Urothelium cell line (cell line): ENCODE measurements at regions not wholly inside any gene's neighbourhood (a gene's known extent, or its start where the extent isn't known, plus 50 kb on each side); places are given as distances from the start of the nearest gene placed in this dataset.
A peak's percentile ranks its signal among the peaks of the same experiment; 100 is the strongest.
"Not testable (repeated sequence)": the region's sequence is repeated elsewhere in the genome, so short reads cannot be mapped to it uniquely, and the experiment has no call there.

ENCODE experiments used
- DNase-seq: peaks from one replicate; pipeline ENCODE4 v3.0.0; 2011; ENCODE audit warnings: low spot score, mixed read lengths
- FAIRE-seq: peaks from 2 replicates; lab custom pipeline; 2011; peaks lifted over from hg19 to GRCh38; lab: Jason Lieb, UNC

DNA sequence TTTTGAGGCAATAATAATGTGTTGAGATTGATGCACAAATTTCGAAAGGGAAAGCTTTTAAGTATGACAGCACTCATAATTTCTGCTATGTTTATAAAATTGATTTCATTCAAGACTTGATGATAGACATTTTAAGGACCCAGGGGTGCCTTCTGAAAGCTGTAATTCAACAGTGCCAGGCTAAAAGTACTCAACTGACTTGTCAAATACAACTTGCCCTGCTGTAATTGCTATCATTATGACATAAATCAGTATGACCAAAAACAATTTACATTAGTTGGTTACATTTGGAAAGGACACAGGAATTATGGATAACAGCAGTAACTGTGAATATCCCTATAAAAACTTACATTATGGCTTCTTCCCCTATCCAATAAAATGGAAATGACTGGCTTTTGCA lies 178.9 kb downstream of the MMUT start:
- DNase-seq (no peak), FAIRE-seq (no peak)

DNA sequence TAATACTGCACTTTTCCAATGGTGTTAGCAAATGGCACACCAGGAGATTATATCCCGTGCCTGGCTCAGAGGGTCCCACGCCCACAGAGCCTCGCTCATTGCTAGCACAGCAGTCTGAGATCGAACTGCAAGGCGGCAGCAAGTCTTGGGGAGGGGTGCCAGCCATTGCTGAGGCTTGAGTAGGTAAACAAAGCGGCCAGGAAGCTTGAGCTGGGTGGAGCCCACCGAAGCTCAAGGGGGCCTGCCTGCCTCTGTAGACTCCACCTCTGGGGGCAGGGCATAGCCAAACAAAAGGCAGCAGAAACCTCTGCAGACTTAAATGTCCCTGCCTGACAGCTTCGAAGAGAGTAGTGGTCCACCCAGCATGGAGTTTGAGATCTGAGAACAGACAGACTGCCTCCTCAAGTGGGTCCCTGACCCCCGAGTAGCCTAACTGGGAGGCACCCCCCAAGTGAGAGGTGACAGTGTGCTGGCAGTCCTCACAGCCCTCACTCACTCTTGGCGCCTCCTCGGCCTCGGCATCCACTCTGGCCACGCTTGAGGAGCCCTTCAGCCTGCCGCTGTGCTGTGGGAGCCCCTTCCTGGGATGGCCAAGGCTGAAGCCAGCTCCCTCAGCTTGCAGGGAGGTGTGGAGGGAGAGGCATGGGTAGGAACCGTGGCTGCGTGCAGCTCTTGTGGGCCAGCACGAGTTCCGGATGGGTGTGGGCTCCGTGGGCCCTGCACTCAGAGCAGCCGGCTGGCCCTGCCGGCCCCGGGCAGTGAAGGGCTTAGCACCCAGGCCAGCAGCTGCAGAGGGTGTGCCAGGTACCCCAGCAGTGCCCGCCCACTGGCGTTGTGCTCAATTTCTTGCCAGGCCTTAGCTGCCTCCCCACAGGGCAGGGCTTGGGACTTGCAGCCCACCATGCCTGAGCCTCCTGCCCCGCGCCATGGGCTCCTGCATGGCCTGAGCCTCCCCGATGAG lies 188.0 kb downstream of the MMUT start:
- DNase-seq, FAIRE-seq: not testable (repeated sequence)

DNA sequence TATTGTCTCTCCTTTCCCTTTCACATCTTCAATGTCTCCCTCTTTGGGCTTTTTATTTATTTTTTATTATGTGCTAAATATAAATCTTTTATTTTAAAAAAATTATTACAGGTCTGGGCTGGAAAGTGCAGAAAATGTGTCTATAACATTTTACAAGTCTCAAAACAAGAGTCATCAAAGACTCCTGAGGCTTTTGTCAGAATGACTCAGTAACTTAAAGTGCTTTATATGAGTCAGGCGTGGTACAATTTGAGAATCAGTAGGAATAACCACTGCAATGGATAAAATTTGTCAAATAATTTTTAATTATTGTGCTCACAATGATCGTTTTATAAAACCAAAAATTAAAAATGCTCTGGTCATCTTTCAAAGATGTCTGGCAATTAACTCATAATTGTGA lies 193.9 kb downstream of the MMUT start:
- FAIRE-seq: no peak

DNA sequence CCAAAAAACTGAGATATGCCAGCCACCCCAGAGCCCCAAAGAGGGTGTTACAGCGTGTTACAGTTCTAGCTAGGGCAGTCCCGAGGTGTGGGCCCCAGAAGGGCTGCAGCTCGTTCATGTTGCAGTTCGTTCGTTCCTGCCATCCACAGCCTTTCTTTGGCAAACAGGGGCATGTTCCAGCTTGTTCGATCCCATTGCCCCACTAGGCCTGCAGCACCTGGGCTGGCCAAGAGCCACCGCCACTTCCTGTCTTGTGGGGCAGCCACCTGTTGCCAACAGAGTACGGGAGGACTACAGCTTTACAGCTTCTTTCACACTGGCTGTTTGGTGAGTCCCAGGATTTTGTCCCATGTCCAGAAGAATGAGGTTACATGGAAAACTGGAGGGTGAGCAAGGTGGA lies 198.1 kb downstream of the MMUT start:
- peak; percentile 20 for DNase-seq
- FAIRE-seq: no peak

More for the DNA sequence above, 193.9 kb downstream of the MMUT start:
- peak; percentile 13 for DNase-seq

DNA sequence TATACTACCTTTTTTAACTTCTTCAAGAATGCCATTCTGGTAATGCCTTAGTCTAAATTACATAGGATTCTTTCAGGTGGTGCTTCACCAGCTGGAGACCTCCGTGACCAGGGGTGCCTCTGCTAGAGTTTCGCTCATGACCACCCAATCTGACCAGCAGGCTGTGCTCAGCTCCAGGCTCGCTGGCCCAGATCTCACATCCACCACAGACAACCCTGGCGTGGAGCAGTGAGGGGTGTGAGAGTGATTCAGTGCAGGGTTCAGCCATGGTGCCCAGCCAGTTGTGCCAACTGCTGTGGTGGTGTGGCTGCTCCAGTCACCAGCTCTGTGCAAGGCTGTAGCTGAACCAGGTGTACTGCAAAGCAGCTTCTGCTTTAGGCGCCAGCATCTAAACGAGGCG lies 198.6 kb downstream of the MMUT start:
- FAIRE-seq (no peak), DNase-seq (no peak)

DNA sequence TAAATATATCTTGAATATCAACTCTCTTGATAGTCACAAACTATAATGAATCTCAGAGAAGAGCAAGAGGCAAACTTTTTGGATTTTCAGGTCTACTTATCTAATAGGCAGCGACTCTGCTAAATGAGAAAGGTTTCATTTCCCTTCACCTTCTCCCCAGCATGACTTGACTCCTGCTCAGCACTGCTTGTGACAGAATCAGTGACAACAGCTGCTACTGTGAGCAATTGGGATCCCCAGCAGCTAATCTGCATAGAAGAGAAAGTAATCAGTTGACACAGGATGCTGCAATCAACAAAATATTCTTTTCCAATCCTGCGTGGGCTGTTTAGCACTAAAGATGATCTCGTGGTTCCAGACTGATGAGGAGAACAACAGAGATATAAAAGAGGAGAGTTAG lies 205.5 kb downstream of the MMUT start:
- DNase-seq: no peak
- FAIRE-seq: no peak

DNA sequence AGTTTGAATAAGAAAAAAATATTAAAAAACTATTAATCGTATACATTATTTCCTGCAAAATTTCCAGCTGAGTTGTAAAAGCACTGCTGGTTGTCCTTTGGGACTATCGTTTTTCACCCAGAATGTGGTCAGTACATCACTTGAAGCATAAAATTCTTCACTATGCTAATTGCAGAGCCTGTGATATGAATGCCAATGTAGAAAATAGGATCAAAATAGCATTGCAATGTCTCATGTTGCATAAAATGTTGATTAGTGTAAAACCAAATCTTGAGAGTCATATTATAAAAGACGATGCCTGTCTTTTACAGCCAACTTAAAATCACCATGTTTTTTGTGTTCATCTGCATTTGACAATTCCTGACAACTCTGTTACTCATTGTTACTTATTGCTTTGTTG lies 207.7 kb downstream of the MMUT start:
- DNase-seq (no peak), FAIRE-seq (no peak)

DNA sequence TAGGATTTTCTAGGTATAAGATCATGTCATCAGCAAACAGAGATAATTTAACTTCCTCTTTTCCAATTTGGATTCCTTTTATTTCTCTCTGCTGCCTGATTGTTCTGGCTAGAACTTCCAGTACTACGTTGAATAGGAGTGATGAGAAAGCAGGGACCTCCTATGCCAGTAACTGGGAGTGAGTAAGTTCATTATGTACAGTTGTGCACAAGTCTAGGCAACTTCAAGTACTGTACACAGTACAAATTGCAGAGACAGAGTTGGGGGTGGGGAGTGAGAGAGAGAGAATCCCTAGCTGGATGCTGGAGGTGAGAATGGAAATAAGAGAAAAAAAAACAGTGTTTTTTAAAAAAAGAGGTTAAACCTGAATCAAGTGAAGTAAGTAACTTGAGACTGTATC lies 210.2 kb downstream of the MMUT start:
- FAIRE-seq (no peak), DNase-seq (no peak)

DNA sequence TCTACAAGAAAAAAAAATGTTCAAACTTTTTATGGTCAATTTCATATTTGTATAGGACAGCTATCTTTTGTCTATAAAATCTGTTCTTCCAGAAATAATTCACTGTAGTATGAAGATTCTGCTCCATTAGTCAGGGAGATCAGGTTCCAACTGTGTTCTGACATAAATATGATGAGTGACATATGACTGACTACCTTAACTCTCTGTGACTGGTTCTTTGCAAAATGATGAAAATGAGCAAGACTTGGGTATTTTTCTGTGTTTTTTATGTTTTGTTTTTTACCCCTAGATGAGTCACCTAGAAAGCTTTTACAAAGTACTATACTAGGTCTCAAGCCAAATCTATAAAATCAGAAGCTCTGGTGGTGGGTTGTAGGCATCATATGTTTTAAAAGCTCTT lies 229.6 kb downstream of the MMUT start:
- no peak for FAIRE-seq
- DNase-seq: no peak

DNA sequence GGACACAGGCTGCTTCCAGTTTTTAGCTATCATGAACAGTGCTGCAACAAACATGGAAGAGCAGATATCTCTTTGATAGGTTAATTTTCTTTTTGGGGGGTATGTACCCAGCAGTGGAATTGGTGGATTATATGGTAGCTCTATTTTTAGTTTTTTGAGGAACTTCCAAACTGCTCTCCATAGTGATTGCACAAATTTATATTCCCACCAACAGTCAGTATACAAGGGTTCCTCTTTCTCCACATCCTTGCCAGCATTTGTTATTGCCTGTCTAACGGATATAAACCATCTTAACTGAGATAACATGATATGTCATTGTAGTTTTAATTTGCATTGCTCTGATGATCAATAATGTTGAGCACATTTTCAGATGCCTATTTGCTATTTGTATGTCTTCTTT lies 237.6 kb downstream of the MMUT start:
- FAIRE-seq (no peak), DNase-seq (no peak)

DNA sequence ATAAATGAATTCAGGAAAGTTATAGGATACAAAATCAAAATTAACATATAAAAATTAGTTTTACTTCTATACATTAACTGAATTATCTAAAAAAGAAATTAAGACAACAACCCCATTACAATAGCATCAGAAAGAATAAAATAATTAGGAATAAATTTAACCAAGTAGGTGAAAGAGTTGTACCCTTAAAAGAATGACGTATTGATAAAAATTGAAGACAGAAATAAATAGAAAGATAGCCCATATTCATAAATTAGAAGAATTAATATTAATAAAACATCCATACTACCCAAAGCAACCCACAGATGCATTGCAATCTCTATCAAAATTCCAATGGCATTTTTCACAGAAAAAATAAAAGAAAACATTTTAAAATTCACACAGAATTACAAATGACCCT lies 242.8 kb downstream of the MMUT start:
- DNase-seq: no peak
- no peak for FAIRE-seq

DNA sequence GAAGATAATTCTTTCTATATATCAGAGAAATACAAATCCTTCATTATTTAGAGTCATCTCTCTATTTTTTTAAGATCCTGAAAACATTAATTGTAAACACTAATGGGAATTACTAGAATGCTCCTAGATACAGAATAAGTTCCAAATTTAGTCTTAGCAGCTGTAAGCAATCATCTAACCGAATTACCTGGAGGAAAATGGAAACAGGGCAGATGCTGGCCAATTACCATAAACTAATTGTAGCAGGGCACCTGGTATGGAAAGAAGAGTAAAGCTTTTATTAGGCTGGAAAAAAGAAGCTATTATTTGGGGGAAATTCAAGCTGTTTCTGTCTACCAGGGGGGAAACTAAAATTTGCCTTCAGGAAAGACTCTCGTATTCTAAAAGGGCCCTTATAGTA lies 257.5 kb downstream of the MMUT start:
- FAIRE-seq: no peak
- no peak for DNase-seq

DNA sequence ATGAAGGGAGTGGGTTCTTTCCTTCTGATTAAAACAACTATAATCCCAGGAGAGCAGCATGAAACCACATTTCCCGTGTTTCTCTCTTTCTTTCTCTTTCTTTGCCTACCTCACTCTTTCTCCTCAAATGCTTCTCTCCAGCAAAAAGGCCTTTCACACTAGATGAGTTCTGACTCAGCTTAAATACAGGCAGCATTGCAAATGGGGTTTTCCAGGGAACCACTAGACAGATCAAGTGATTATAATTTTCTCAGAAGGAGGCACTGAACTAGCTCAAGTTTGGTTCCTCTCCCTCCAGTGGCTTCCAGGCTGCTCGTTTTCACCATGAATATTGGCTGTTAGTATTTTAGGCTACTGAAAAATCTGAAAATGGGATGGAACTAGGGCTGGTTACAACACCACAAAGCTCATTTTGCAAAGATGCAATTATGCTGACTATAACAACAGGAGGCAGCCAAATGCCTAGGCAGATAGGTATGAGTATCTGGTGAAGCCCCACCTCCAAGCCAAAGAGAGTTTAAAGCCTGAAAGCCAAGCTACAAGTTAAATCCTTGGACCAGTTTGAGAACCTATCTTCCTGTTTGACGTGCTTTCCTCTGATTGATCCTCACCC lies 260.0 kb downstream of the MMUT start:
- FAIRE-seq (peak; percentile 5), DNase-seq (no peak)

DNA sequence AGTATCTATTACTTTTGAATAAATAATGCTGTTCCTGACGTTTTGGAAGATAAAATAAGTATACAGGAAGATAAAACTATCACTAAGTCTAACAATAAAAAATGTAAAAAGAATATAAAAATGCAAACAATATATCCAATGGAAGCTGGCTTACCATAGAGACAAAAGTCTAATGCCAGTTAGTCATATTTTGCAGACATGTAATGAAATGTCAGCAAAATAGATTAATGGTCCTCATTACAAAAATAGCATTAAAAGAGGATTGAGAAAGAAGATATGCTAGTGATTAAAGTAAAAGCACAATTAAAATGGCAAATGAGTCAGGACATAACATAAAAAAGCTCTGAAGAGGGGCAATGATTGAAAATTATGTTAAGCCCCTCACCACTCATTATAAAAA lies 265.0 kb downstream of the MMUT start:
- DNase-seq (no peak), FAIRE-seq (no peak)

DNA sequence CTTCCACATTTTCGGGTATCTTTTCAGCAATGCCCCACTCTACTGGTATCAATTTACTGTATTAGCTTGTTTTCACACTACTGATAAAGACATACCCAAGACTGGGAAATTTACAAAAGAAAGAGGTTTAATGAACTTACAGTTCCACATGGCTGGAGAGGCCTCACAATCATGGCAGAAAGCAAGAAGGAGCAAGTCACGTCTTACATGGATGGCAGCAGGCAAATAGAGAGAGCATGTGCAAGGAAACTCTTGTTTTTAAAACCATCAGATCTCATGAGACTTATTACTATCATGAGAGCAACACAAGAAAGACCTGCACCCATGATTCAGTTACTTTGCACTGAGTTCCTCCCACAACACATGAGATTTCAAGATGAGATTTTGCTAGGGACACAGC lies 300.7 kb downstream of the MMUT start:
- not testable (repeated sequence) for DNase-seq, FAIRE-seq

DNA sequence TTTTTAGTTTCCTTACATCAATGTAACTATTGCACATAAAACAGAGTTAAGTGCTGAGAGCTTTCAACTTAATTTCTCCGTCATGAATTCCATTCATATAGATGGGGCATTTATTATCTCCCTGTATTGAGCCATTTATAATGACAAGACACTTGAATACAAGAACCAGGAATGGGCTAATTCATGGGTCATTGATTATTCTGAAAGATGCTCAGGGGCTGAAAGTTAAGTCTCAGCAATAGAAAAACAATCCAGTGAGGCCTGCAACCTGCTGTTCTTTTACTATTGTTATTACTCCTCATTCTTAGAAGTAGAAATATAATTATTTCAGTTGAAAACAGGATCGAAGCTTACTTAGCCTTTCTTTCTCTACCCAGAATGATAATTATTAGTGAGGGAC lies 307.7 kb downstream of the MMUT start:
- DNase-seq: no peak
- no peak for FAIRE-seq

DNA sequence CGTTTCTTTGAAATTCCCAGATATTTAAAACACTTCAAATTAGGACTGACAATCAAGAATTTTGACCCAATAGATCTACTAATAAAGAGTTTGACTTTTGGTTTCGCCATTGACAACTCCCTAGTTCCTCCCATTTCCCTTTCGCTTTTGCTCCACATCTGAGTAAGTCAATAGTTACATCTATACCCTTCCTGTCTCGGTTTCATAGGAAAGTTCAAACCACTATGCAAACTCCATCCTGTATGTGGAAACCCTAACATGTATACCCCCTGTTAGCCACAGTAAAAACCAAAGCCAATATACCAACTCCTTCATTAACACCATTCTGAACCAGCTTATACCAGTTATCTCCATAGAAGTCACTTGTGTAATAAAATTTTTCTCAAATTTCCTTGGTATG lies 311.1 kb downstream of the MMUT start:
- no peak for FAIRE-seq

DNA sequence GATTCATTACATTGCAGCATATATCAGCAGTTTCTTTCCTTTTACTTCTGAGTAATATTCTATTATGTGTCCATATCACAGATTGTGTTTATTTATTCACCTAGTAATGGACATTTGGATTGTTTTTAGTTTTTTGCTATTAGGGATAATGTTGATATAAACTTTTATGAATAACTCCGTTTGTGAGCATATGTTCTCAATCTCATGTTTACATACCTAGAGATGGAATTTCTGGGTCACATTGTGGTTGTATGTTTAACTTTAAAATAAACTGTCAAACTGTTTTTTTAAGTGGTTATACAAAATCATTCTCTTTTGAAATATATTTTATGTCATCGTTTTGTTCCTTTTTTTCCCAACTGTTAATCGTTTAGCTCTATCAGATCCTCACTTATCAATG lies 311.6 kb downstream of the MMUT start:
- no peak for FAIRE-seq

More for the DNA sequence above, 311.1 kb downstream of the MMUT start:
- no peak for DNase-seq

DNA sequence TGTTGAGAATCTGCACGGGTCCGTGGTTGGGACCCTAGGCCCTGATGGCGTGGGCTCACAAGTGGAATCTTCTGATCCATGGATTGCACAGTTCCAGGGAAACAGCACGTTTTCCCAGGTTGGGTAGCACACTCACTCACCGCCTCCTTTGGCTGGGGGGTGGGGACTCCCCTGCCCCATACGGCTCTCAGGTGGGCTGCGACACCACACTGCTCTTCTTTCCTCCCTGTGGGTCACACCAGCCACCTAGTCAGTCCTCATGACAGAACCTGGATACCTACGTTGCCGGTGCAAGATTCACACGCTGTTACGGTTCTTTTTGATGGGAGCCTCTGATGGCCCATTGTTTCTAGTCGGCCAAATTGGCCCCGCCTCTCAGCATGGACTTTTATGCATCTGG lies 312.0 kb downstream of the MMUT start:
- no peak for FAIRE-seq
- DNase-seq: no peak

More for the DNA sequence above, 311.6 kb downstream of the MMUT start:
- DNase-seq: no peak

DNA sequence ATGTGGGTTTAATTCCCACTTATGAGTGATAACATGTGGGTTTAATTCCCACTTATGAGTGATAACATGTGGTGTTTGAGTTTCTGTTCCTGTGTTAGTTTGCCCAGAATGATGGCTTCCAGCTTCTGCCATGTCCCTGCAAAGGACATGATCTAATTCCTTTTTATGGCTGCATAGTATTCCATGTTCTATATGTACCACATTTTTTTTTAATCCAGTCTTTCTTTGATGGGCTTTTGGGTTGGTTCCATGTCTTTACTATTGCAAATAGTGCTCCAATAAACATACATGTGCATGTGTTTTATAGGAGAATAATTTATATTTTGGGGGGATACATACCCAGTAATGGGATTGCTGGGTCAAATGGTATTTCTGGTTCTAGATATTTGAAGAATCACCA lies 317.8 kb downstream of the MMUT start:
- FAIRE-seq (no peak), DNase-seq (no peak)

DNA sequence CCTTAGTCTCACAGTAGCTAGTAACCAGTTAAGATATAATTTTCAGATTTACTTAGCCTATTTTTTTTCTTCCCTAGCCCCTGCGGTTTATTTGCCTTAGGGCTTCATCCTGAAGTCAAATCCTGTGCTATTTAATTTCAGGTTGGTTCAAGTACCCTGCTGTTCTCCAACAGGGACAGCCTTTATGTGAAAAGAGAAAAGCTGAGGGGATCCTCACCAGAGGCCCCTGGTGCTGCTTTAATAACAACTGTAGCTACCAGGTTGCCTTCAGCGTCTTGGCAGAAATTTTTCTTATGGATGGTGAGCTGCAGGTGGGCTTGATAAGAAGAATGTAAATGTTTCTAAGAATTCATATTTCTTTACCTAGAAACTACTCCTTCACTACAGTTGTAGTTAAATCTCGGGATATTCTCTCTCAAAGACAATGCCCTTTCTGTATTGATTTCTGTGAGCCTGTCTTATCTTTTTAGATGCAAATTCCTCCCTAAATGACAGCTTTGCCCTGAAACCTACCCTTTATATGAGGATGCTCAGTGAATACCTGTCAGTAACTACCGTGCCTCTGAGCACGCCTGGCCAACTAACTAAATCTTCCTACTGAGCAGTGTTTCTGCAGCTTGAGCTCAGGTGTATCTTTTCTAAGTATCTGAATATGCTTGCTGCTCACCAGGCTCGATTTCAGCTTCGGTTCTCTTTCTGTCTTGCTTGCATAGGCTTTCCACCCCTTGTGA lies 320.5 kb downstream of the MMUT start:
- no peak for FAIRE-seq

DNA sequence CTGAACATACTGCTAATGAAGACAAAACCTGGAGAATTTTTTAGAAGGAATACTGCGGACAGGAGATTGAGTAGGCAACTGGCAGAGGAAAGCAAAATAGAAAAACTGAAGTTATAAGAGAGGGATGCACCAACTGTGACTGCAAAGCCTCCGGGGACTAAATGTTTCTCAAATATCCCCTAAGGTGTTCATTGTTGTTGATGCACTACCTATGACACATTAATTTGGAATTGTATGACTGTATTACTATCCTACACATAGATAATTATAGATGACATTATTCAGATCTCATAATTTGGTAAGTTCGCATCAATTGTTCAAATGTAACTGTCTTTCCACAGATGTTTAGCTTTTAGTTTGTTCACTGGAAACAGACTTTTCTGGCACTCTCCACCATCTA lies 341.1 kb downstream of the MMUT start:
- FAIRE-seq: no peak

More for the DNA sequence above, 320.5 kb downstream of the MMUT start:
- DNase-seq: no peak

More for the DNA sequence above, 341.1 kb downstream of the MMUT start:
- no peak for DNase-seq
